AG09309 (cell line): ENCODE measurements at regions not wholly inside any gene's neighbourhood (a gene's known extent, or its start where the extent isn't known, plus 50 kb on each side); places are given as distances from the start of the nearest gene placed in this dataset.

Source experiments
- DNase-seq: peaks from one replicate; pipeline ENCODE4 v3.0.0-alpha.2; 2010; ENCODE audit warnings: low read depth
- H3K4me3 ChIP-seq: 2 replicates; pipeline ENCODE4 v1.5.1; 2011; ENCODE audit warnings: mild to moderate bottlenecking, low read depth, low read length, moderate library complexity; ENCODE audit not compliant: control insufficient read depth
- TF ChIP-seq, protein P1 (sequence below): IDR thresholded peaks from 2 replicates; pipeline ENCODE4 v1.5.1; 2011; ENCODE audit warnings: mild to moderate bottlenecking, low read depth, low read length, inconsistent platforms; ENCODE audit not compliant: insufficient read depth, control insufficient read depth; ENCODE audit errors: missing control alignments

GRCh38 chr2:71807581-71808451 is 339.8 kb downstream of the CYP26B1 start:
- TF ChIP-seq, protein P1, sequence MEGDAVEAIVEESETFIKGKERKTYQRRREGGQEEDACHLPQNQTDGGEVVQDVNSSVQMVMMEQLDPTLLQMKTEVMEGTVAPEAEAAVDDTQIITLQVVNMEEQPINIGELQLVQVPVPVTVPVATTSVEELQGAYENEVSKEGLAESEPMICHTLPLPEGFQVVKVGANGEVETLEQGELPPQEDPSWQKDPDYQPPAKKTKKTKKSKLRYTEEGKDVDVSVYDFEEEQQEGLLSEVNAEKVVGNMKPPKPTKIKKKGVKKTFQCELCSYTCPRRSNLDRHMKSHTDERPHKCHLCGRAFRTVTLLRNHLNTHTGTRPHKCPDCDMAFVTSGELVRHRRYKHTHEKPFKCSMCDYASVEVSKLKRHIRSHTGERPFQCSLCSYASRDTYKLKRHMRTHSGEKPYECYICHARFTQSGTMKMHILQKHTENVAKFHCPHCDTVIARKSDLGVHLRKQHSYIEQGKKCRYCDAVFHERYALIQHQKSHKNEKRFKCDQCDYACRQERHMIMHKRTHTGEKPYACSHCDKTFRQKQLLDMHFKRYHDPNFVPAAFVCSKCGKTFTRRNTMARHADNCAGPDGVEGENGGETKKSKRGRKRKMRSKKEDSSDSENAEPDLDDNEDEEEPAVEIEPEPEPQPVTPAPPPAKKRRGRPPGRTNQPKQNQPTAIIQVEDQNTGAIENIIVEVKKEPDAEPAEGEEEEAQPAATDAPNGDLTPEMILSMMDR, result no peak
- H3K4me3 ChIP-seq, result no peak overlapping the region
- DNase-seq, result no peak

GRCh38 chr2:71806432-71806831 is 341.2 kb downstream of the CYP26B1 start:
- TF ChIP-seq, protein P1, result no peak
- no peak overlapping the region for H3K4me3 ChIP-seq
- no peak for DNase-seq

DNA sequence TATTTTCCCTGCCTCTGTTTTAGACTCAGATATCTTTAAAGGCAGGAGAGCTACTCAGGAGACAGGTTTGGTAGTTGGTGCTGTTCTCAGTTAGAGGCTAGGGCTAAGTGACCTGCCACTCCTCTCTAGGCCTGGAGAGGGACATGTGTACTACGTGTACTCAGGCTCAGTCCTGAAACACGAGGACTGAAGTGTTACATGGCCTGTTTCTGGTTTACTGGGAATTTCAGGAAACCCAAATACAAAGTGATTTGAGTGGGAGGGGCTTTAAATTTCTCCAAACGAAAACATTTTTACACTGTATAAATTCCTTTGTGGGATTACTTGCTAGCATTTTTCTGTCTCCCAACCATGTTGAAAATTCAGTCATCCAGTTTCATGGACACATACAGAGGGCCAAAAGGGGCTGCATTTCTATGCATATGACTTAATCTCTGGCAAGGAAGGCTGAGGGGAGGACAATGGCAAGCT is 343.3 kb downstream of the CYP26B1 start:
- H3K4me3 ChIP-seq, result no peak overlapping the region
- DNase-seq, result peak; percentile 21
- TF ChIP-seq, protein P1, result peak; percentile 44

DNA sequence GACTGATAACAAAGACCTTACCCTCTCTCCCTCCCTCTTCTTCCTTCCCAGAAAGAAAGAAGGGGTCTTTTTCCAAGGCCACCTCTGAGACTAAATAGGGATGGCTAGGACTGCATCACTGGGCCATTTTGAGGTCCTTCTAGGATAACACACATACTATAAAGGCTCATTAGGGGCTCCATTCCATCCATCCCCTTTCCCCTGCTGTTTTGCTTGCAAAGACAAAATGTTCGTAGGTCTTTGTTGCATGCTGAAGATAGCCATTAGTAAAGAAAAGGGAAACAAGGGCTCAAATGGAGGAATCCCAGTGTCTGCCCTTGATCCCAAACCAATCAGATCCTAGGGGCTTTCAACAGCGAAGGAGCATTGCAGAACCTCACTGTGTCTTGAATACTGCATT is 344.3 kb downstream of the CYP26B1 start:
- no peak for DNase-seq
- TF ChIP-seq, protein P1, result no peak

GRCh38 chr2:71802556-71802955 is 345.1 kb downstream of the CYP26B1 start:
- DNase-seq, result no peak
- H3K4me3 ChIP-seq, result no peak overlapping the region
- TF ChIP-seq, protein P1, result no peak

More for the DNA sequence above, 344.3 kb downstream of the CYP26B1 start:
- H3K4me3 ChIP-seq, result no peak overlapping the region

DNA sequence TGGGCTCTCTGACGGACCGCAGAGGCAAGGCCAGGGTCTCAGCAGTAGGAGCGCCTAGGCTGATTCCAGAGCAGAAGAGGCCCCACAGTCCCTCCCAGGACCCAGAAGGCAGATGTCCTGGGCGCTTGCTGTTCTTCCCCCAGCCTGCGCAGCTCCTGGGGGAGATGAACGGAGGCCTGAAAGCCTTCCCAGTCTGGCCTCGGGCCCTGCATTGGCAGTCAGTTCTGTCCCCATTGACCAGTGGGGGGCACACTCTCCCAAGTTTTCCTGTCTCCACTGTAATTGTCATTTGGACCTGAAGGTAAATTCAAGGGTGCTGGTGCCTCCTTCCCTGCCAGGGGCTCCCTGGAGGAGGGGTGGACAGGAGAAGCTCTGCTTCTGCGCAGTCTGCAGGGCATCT is 345.7 kb downstream of the CYP26B1 start:
- no peak overlapping the region for H3K4me3 ChIP-seq
- no peak for DNase-seq
- TF ChIP-seq, protein P1, result peak; percentile 79
